HG03378 (cell line): ENCODE measurements at regions not wholly inside any gene's neighbourhood (a gene's known extent, or its start where the extent isn't known, plus 50 kb on each side); places are given as distances from the start of the nearest gene placed in this dataset.
"Not testable (repeated sequence)": the region's sequence is repeated elsewhere in the genome, so short reads cannot be mapped to it uniquely, and the experiment has no call there.

Experiments
- ATAC-seq: cut with Tn5 transposase; IDR thresholded peaks from one replicate; pipeline ENCODE4 v1.9.1; 2021; ENCODE audit warnings: mild to moderate bottlenecking, moderate library complexity; ENCODE audit not compliant: unreplicated experiment

- ATAC-seq = no peak
Measured at GRCh38 chr6:12538881-12539357, 177.6 kb upstream of the PHACTR1 start.

DNA sequence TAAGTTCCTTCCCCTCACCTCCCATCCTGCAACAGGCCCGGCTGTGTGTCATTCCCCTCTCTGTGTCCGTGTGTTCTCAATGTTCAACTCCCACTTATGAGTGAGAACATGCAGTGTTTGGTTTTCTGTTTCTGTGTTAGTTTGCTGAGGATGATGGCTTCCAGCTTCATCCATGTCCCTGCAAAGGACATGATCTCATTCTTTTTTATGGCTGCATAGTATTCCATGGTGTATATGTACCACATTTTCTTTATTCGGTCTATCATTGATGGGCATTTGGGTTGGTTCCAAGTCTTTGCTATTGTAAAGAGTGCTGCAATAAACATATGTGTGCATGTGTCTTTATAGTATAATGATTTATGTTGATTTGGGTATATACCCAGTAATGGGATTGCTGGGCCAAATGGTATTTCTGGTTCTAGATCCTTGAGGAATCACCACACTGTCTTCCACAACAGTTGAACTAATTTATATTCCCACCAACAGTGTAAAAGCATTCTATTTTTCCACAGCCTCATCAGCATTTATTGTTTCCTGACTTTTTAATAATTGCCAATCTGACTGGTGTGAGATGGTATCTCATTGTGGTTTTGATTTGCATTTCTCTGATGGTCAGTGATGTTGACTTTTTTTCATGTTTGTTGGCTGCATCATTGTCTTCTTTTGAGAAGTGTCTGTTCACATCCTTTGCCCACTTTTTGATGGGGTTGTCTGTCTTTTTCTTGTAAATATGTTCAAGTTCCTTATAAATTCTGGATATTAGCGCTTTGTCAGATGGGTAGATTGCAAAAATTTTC lies 174.1 kb upstream of the PHACTR1 start:
- ATAC-seq = not testable (repeated sequence)

- no peak for ATAC-seq
Measured at GRCh38 chr6:12543953-12544352, 172.6 kb upstream of the PHACTR1 start.

- ATAC-seq = no peak
Measured at GRCh38 chr6:12544821-12545565, 171.6 kb upstream of the PHACTR1 start.

DNA sequence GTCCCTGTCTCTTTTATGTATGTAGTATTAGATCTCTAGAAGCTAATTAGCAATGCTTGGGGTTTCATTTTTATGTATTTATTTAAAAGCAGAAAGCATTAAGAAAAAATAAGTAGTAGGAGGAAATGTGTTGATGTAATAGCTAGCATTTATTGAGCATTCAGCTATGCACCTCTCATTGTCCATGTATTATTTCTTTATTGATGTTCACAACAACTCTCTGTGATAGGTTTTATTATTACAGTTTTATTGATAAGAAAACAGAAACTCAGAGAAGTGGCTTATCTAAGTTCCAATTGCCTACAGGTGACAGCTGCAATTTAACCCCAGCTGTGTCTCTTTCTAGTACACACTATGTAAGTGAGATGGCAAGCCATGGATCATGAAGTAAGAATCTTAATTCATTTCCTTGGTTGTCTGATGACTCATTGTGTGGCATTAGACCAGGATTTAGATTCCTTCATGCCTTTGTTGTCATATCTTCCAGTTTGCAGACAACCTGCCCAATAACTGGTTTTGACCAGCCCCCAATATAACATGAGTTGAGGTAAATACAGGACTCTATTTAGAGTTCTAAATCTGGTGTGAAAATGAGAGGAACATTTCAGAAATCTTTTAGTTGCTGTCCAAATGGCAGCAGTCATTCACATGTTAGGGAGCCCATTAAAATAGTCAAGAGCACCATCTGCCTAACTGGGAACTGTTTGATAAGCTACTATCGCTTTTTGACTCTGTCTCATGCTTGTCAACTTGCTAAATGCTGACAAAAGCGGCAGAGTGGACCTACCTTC lies 170.8 kb upstream of the PHACTR1 start:
- ATAC-seq = no peak

DNA sequence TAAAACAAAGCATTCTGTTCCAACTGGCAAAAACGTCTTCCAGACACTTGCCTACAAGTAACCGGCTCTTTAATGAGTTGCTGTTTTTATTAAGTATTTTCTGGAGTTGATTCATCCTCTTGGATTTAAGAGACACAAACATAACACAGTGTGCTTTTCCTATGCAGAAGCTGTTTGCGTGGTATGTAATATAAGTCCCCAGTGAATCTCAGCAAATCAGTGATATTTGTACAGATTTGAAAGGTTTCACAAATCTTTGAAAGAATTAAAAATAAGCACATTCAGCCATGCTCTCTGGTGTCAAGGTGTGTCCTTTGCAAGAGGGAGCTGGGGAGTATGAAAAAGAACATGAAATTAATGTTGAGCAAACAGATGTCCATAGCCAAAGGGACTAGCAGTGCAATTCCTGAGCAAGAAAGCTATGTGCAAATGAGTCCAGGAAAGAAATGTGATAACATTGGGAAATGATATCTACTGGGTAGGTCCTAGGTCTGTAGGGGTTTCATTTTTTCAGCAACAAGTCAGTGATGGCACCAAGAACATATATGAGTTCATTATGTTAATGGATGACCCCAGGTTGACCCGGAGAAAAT lies 170.1 kb upstream of the PHACTR1 start:
- no peak for ATAC-seq

GRCh38 chr6:12548526-12548925 lies 168.0 kb upstream of the PHACTR1 start:
- no peak for ATAC-seq

DNA sequence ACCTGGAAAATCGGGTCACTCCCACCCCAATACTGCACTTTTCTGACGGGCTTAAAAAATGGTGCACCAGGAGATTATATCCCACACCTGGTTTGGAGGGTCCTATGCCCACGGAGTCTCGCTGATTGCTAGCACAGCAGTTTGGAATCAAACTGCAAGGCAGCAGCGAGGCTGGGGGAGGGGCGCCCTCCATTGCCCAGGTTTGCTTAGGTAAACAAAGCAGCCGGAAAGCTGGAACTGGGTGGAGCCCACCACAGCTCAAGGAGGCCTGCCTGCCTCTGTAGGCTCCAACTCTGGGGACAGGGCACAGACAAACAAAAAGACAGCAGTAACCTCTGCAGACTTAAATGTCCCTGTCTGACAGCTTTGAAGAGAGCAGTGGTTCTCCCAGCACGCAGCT lies 167.1 kb upstream of the PHACTR1 start:
- not testable (repeated sequence) for ATAC-seq

DNA sequence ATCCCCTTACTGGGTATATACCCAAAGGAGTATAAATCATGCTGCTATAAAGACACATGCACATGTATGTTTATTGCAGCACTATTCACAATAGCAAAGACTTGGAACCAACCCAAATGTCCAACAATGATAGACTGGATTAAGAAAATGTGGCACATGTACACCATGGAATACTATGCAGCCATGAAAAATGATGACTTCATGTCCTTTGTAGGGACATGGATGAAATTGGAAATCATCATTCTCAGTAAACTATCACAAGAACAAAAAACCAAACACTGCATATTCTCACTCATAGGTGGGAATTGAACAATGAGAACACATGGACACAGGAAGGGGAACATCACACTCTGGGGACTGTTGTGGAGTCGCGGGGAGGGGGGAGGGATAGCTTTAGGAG lies 161.7 kb upstream of the PHACTR1 start:
- not testable (repeated sequence) for ATAC-seq

- ATAC-seq = no peak
Measured at GRCh38 chr6:12555267-12555666, 161.3 kb upstream of the PHACTR1 start.

- ATAC-seq = no peak
Measured at GRCh38 chr6:12555781-12556180, 160.8 kb upstream of the PHACTR1 start.

- ATAC-seq = no peak
Measured at GRCh38 chr6:12557765-12558164, 158.8 kb upstream of the PHACTR1 start.

- no peak for ATAC-seq
Measured at GRCh38 chr6:12560315-12560714, 156.3 kb upstream of the PHACTR1 start.

DNA sequence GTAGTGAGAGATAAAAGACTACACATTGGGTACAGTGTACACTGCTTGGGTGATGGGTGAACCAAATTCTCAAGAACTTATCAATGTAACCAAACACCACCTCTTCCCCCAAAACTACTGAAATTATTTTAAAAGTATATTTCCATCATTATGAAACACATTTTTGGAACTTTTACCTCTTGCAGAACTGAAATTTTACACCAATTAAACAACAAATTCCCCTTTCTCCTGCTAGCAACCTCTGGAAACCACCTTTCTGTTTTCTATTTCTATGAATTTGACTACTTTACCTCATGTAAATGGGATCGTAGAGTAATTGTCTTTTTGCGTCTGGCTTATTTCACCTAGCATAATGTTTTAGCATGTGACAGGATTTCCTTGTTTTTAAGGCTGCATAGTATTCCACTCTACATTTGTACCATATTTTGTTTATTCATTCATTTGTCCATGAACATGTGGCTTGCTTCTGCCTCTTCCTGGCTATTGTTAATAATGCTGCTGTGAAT lies 149.9 kb upstream of the PHACTR1 start:
- ATAC-seq = no peak

- no peak for ATAC-seq
Measured at GRCh38 chr6:12567682-12568081, 148.9 kb upstream of the PHACTR1 start.

- no peak for ATAC-seq
Measured at GRCh38 chr6:12569646-12570045, 146.9 kb upstream of the PHACTR1 start.

DNA sequence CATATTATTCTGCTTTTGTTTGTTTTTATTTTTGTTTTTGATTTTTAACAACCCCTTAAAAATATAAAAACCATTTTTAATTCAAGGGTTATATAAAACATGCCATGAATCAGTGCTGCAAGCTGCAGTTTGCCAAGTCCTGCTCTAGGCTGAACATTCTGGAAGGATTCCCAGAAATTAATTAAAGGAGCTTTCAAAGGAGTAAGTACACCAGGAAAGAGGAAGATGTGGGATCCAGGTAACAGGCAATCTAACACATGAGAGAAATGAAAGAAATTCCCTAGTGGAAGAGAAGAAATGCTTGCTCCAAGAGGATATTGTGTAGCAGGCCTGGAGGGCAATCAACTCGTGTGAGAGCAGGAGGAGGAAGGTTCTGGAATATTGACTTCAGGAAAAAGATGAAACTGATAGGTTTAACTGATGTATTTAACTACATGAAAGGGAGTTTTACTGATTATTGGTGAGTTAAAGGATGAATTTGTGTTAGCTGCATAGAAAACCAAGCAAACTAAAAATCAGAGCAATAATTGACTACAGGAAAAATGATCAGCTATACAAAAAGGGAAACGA lies 146.0 kb upstream of the PHACTR1 start:
- no peak for ATAC-seq

DNA sequence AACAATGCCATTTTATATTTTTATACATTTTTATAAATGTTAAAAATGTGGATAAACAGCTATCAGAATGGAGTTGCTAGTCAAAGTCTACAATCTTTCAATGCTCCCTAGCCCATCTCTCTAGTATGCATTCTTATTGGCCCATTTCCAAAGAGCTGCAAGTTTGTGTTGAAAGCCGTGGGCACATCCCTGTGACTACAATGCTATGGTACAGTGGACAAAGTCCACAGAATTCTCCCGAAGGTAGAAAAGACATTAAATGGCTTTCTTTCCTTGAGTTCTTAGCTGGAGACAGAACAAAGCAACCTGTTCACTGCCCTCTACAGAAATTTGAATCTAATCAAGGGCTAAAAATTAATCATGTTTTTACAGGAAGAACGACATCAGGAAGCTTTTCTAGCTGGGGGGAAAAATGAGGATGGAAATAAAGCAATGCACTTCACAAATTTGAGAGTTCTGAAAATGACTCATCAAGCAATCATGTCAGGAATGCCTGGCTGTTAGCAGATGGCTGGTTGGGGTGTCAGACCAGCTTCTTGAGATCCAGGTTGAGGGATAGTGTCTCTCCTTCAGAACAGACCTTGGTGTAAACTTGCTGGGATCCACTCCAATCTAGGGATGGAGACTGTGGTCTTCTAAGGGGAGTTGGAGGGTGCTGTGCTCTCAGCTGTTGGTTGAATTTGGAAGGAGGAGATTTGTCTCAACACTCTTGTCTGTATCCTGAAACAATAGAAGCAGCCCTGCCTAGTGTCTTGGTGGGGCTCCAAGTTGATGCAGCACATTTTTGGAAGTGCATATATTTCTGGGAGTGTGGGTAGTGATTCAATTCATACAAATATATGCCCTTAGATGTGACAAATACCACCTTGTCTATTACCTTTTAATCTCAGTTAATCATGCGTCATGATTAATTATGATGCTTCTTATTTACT lies 143.4 kb upstream of the PHACTR1 start:
- ATAC-seq = no peak

DNA sequence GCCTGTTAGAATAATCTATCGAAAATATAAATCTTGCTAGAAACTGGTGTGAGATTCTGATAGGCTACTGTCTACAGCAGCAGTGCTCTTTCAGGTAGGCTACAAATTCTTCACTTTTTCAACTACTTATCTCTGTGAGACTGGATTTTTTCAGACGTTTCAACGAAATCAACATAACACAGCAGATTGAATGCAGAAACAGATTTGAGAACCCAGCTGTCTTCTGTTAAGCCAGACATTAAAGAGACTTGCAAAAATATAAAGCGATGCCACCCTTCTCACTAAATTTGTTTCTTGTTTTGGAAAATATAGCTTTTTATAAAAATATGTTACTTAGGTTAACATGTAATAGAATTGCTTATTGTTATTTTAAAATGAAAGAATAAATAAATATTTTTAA lies 140.6 kb upstream of the PHACTR1 start:
- no peak for ATAC-seq
